Liver (tissue), 8 donors: ENCODE measurements at regions not wholly inside any gene's neighbourhood (a gene's known extent, or its start where the extent isn't known, plus 50 kb on each side); places are given as distances from the start of the nearest gene placed in this dataset.

Source experiments
- DNase-seq: peaks from one replicate; pipeline ENCODE4 v3.0.0-alpha.2; 2017; ENCODE audit warnings: low spot score
- H3K27ac ChIP-seq, 2 donors: one replicate each; pipeline ENCODE4 v1.7.0; 2013; ENCODE audit warnings: inconsistent platforms in 2 of 2, low read length in 2 of 2, control low read depth in 1 of 2, low read depth in 1 of 2, mild to moderate bottlenecking in 1 of 2
- H3K27me3 ChIP-seq, 4 donors: one replicate each; pipeline versions ENCODE4 v1.6.1 to v1.7.0; 2013; ENCODE audit warnings: low read length in 3 of 4, inconsistent platforms in 1 of 4, mild to moderate bottlenecking in 1 of 4, moderate library complexity in 1 of 4; ENCODE audit not compliant: control insufficient read depth in 4 of 4, insufficient read depth in 4 of 4
- H3K36me3 ChIP-seq, 4 donors: one replicate each; pipeline versions ENCODE4 v1.6.1 to v1.7.0; 2013; ENCODE audit warnings: low read length in 3 of 4, mild to moderate bottlenecking in 3 of 4, low read depth in 1 of 4, moderate library complexity in 1 of 4; ENCODE audit not compliant: control insufficient read depth in 4 of 4, insufficient read depth in 3 of 4
- H3K4me1 ChIP-seq, 4 donors: one replicate each; pipeline versions ENCODE4 v1.6.1 to v1.7.0; 2013; ENCODE audit warnings: low read length in 3 of 4, mild to moderate bottlenecking in 3 of 4, moderate library complexity in 1 of 4; ENCODE audit not compliant: control insufficient read depth in 4 of 4, insufficient read depth in 4 of 4
- H3K4me3 ChIP-seq, 3 donors: one replicate each; pipeline versions ENCODE4 v1.6.1 to v1.7.0; 2013; ENCODE audit warnings: low read length in 3 of 3, control low read depth in 1 of 3, low read depth in 1 of 3, mild to moderate bottlenecking in 1 of 3
- H3K9ac ChIP-seq, 2 donors: one replicate each; pipeline ENCODE4 v1.7.0; 2013; ENCODE audit warnings: low read length in 2 of 2, mild to moderate bottlenecking in 2 of 2, moderate library complexity in 2 of 2, control low read depth in 1 of 2, low read depth in 1 of 2
- H3K9me3 ChIP-seq, 4 donors: one replicate each; pipeline versions ENCODE4 v1.6.1 to v1.7.0; 2013; ENCODE audit warnings: low read length in 3 of 4; ENCODE audit not compliant: control insufficient read depth in 4 of 4
- ATF3 ChIP-seq: IDR thresholded peaks from 2 replicates; pipeline ENCODE4 v1.6.1; 2016; ENCODE audit warnings: antibody characterized with exemption
- CTCF ChIP-seq: fragments of 150-350 bp; IDR thresholded peaks from 2 replicates; pipeline ENCODE4 v1.5.1; 2017; ENCODE audit warnings: improper control_type of control experiment, low read depth, low read length; ENCODE audit not compliant: missing input control
- EGR1 ChIP-seq, 2 donors: IDR thresholded peaks; 2 replicates each; pipeline ENCODE4 v1.6.1; 2016 to 2018; ENCODE audit warnings: antibody characterized with exemption in 2 of 2, low read depth in 2 of 2
- FOXA1 ChIP-seq: IDR thresholded peaks from 2 replicates; pipeline ENCODE4 v1.6.1; 2016; ENCODE audit warnings: antibody characterized with exemption
- FOXA2 ChIP-seq: IDR thresholded peaks from 2 replicates; pipeline ENCODE4 v1.6.1; 2016; ENCODE audit warnings: antibody characterized with exemption
- GABPA ChIP-seq, 2 donors: IDR thresholded peaks in 1 of 2; conservative IDR thresholded peaks in 1 of 2; 2 replicates each; pipeline ENCODE4 v1.6.1; 2016; ENCODE audit warnings: antibody characterized with exemption in 2 of 2, mild to moderate bottlenecking in 1 of 2, moderate library complexity in 1 of 2
- HNF4A ChIP-seq, 2 donors: conservative IDR thresholded peaks; 2 replicates each; pipeline ENCODE4 v1.6.1; 2016; ENCODE audit warnings: antibody characterized with exemption in 2 of 2, mild to moderate bottlenecking in 2 of 2
- HNF4G ChIP-seq: IDR thresholded peaks from 2 replicates; pipeline ENCODE4 v1.6.1; 2016; ENCODE audit warnings: antibody characterized with exemption
- JUND ChIP-seq, 2 donors: IDR thresholded peaks; 2 replicates each; pipeline ENCODE4 v1.6.1; 2016; ENCODE audit warnings: antibody characterized with exemption in 2 of 2
- MAX ChIP-seq: IDR thresholded peaks from 2 replicates; pipeline ENCODE4 v1.6.1; 2016; ENCODE audit warnings: antibody characterized with exemption
- NR2F2 ChIP-seq: IDR thresholded peaks from 2 replicates; pipeline ENCODE4 v1.6.1; 2016; ENCODE audit warnings: antibody characterized with exemption
- RAD21 ChIP-seq, 2 donors: IDR thresholded peaks; 2 replicates each; pipeline ENCODE4 v1.6.1; 2016; ENCODE audit warnings: antibody characterized with exemption in 2 of 2, mild to moderate bottlenecking in 2 of 2
- REST ChIP-seq: IDR thresholded peaks from 2 replicates; pipeline ENCODE4 v1.6.1; 2016; ENCODE audit warnings: antibody characterized with exemption, mild to moderate bottlenecking
- RXRA ChIP-seq, 2 donors: IDR thresholded peaks; 2 replicates each; pipeline ENCODE4 v1.6.1; 2017 to 2018; ENCODE audit warnings: antibody characterized with exemption in 2 of 2, mild to moderate bottlenecking in 1 of 2
- SP1 ChIP-seq: IDR thresholded peaks from 2 replicates; pipeline ENCODE4 v1.6.1; 2018; ENCODE audit warnings: antibody characterized with exemption, mild to moderate bottlenecking
- TAF1 ChIP-seq: conservative IDR thresholded peaks from 2 replicates; pipeline ENCODE4 v1.6.1; 2016; ENCODE audit warnings: antibody characterized with exemption, mild to moderate bottlenecking
- YY1 ChIP-seq: IDR thresholded peaks from 2 replicates; pipeline ENCODE4 v1.6.1; 2016; ENCODE audit warnings: antibody characterized with exemption, mild to moderate bottlenecking
- ZBTB33 ChIP-seq: IDR thresholded peaks from 2 replicates; pipeline ENCODE4 v1.6.1; 2016; ENCODE audit warnings: antibody characterized with exemption
- whole genome bisulfite sequencing: extraction: QIAGEN DNeasy Blood & Tissue Kit; methylation state at CpG from one replicate; pipeline ENCODE4 v1.1.7; 2013; 5-methylcytosine and 5-hydroxymethylcytosine counted together
- donor health status: healthy.
- donor health status: healthy.
- donor health status: healthy.
- donor health status: healthy.
- donor health status: healthy.

- TF ChIP-seq REST = no peak
- TF ChIP-seq ZBTB33 = no peak
- TF ChIP-seq RXRA (IDR thresholded peaks at IDR 0.05) = no peak
- TF ChIP-seq HNF4G = no peak
- no peak for TF ChIP-seq EGR1 (IDR thresholded peaks at IDR 0.05; ENCODE audit: low read depth in 2 of 2)
- no peak for TF ChIP-seq FOXA1
Measured at GRCh38 chr1:194155962-194156361, 969.5 kb upstream of the B3GALT2 start (continued).

GRCh38 chr1:194151056-194151455 is 964.6 kb upstream of the B3GALT2 start:
- no peak for TF ChIP-seq HNF4A (conservative IDR thresholded peaks at IDR 0.05)
- TF ChIP-seq HNF4G = no peak
- no peak for TF ChIP-seq ATF3
- TF ChIP-seq SP1 = no peak
- no peak for TF ChIP-seq REST
- no peak for TF ChIP-seq EGR1 (IDR thresholded peaks at IDR 0.05; ENCODE audit: low read depth in 2 of 2)
- TF ChIP-seq GABPA (IDR thresholded peaks at IDR 0.05 in 1 of 2, conservative IDR thresholded peaks at IDR 0.05 in 1 of 2) = no peak
- no peak for TF ChIP-seq FOXA1
- no peak for TF ChIP-seq ZBTB33
- TF ChIP-seq CTCF = no peak
- no peak for TF ChIP-seq RAD21 (IDR thresholded peaks at IDR 0.05)
- no peak for TF ChIP-seq FOXA2
- TF ChIP-seq TAF1 = no peak
- no peak for TF ChIP-seq RXRA (IDR thresholded peaks at IDR 0.05)
- TF ChIP-seq MAX = no peak
- TF ChIP-seq JUND (IDR thresholded peaks at IDR 0.05) = no peak
- no peak for TF ChIP-seq NR2F2
- no peak for TF ChIP-seq YY1
- WGBS = 79% methylated on average over 1 of the region's 1 CpG

More at GRCh38 chr1:194151056-194151455, 964.6 kb upstream of the B3GALT2 start:
- DNase-seq = no peak
- Histone ChIP-seq H3K9ac (no peak overlapping the region), H3K4me3 (no peak overlapping the region), H3K36me3 (no peaks in the 10 kb centered on the region), H3K27ac (no peak overlapping the region), H3K4me1 (no peaks in the 10 kb centered on the region), H3K27me3 (no peaks in the 10 kb centered on the region), H3K9me3 (no peaks in the 10 kb centered on the region)
